ENCODE measurements at regions not wholly inside any gene's neighbourhood (a gene's known extent, or its start where the extent isn't known, plus 50 kb on each side); places are given as distances from the start of the nearest gene placed in this dataset.
"Not testable (repeated sequence)": the region's sequence is repeated elsewhere in the genome, so short reads cannot be mapped to it uniquely, and the experiment has no call there.

- H3K4me3 ChIP-seq (ENCODE audit: low read depth, low read length) = no peak overlapping the region
- TF ChIP-seq CTCF (IDR thresholded peaks at IDR 0.05; ENCODE audit: low read depth, low read length, missing control alignments) = no peak
- DNase-seq (ENCODE audit: low read depth) = no peak
- in situ Hi-C loops (cut with HindIII; ENCODE audit: low sequenced_read_pairs) = no loop called here
Observed at GRCh38 chrX:93868289-93868965, 194.4 kb downstream of the FAM133A start.

GRCh38 chrX:93874554-93874953, 200.5 kb downstream of the FAM133A start:
- peak; percentile 21 for TF ChIP-seq CTCF (IDR thresholded peaks at IDR 0.05; ENCODE audit: low read depth, low read length, missing control alignments)
- in situ Hi-C loops (cut with HindIII; ENCODE audit: low sequenced_read_pairs) = no loop called here
- no peak overlapping the region for H3K4me3 ChIP-seq (ENCODE audit: low read depth, low read length)
- DNase-seq (ENCODE audit: low read depth) = peak; percentile 0

- in situ Hi-C loops (cut with HindIII; ENCODE audit: low sequenced_read_pairs) = no loop called here
- no peak for TF ChIP-seq CTCF (IDR thresholded peaks at IDR 0.05; ENCODE audit: low read depth, low read length, missing control alignments)
- DNase-seq (ENCODE audit: low read depth) = no peak
- no peak overlapping the region for H3K4me3 ChIP-seq (ENCODE audit: low read depth, low read length)
Observed at GRCh38 chrX:93875621-93876282, 201.7 kb downstream of the FAM133A start.

- in situ Hi-C loops (cut with HindIII; ENCODE audit: low sequenced_read_pairs); DNase-seq (ENCODE audit: low read depth); H3K4me3 ChIP-seq (ENCODE audit: low read depth, low read length): not testable (repeated sequence)
Observed at GRCh38 chrX:93921041-93921440, 247.0 kb downstream of the FAM133A start.

- DNase-seq (ENCODE audit: low read depth) = no peak
- in situ Hi-C loops (cut with HindIII; ENCODE audit: low sequenced_read_pairs) = no loop called here
- H3K4me3 ChIP-seq (ENCODE audit: low read depth, low read length) = no peak overlapping the region
- TF ChIP-seq CTCF (IDR thresholded peaks at IDR 0.05; ENCODE audit: low read depth, low read length, missing control alignments) = no peak
Observed at GRCh38 chrX:93932471-93933220, 258.6 kb downstream of the FAM133A start.

GRCh38 chrX:93977641-93978040, 303.6 kb downstream of the FAM133A start:
- DNase-seq (ENCODE audit: low read depth) = no peak
- no peak for TF ChIP-seq CTCF (IDR thresholded peaks at IDR 0.05; ENCODE audit: low read depth, low read length, missing control alignments)
- in situ Hi-C loops (cut with HindIII; ENCODE audit: low sequenced_read_pairs) = no loop called here
- H3K4me3 ChIP-seq (ENCODE audit: low read depth, low read length) = no peak overlapping the region

All from astrocyte of the cerebellum (primary cell).